Astrocyte of the spinal cord (primary cell): ENCODE measurements at regions not wholly inside any gene's neighbourhood (a gene's known extent, or its start where the extent isn't known, plus 50 kb on each side); places are given as distances from the start of the nearest gene placed in this dataset.

Source experiments
- DNase-seq: peaks from one replicate; pipeline ENCODE4 v3.0.0; 2011; ENCODE audit warnings: low read depth, low spot score
- H3K4me3 ChIP-seq: 2 replicates; pipeline ENCODE4 v1.5.1; 2011; ENCODE audit warnings: low read depth, mild to moderate bottlenecking, low read length, moderate library complexity
- in situ Hi-C: cut with HindIII; loops from 2 replicates; pipeline ENCODE4 v1.10.0; 2017; ENCODE audit warnings: low sequenced_read_pairs
- TF ChIP-seq, protein P1 (sequence below): IDR thresholded peaks from 2 replicates; pipeline ENCODE4 v1.5.1; 2012; ENCODE audit warnings: low read depth, mild to moderate bottlenecking, low read length, inconsistent platforms

DNA sequence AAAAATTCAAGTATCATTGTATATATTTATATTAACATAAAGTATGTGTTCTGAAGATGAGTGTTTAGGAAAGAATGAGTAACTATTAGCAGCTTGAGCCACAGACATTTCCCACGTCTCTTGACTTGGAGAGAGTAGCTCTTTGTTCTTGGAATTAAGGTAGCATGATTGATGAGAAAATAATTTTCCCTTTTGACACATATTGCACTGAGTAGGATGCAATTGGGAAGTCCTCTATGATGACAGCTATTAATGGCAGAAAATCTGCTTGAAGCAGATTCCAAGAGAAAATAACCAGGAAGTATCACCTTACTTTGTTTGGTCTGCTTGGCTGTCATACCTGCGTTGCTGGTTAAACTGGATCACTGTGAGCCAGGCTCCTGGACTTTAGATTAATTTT lies 204.8 kb downstream of the TLE4 start:
- TF ChIP-seq, protein P1, sequence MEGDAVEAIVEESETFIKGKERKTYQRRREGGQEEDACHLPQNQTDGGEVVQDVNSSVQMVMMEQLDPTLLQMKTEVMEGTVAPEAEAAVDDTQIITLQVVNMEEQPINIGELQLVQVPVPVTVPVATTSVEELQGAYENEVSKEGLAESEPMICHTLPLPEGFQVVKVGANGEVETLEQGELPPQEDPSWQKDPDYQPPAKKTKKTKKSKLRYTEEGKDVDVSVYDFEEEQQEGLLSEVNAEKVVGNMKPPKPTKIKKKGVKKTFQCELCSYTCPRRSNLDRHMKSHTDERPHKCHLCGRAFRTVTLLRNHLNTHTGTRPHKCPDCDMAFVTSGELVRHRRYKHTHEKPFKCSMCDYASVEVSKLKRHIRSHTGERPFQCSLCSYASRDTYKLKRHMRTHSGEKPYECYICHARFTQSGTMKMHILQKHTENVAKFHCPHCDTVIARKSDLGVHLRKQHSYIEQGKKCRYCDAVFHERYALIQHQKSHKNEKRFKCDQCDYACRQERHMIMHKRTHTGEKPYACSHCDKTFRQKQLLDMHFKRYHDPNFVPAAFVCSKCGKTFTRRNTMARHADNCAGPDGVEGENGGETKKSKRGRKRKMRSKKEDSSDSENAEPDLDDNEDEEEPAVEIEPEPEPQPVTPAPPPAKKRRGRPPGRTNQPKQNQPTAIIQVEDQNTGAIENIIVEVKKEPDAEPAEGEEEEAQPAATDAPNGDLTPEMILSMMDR: no peak
- no peak overlapping the region for H3K4me3 ChIP-seq
- in situ Hi-C loops: no loop called here
- DNase-seq: no peak
